ENCODE measurements at regions not wholly inside any gene's neighbourhood (a gene's known extent, or its start where the extent isn't known, plus 50 kb on each side); places are given as distances from the start of the nearest gene placed in this dataset.

- DNase-seq (ENCODE audit: low read depth): no peak
These were observed 272.4 kb downstream of the DUSP10 start for GRCh38 chr1:221469476-221469875.

- DNase-seq (ENCODE audit: low read depth): no peak
These were observed 271.7 kb downstream of the DUSP10 start for GRCh38 chr1:221470000-221470698.

GRCh38 chr1:221473411-221473810, 268.5 kb downstream of the DUSP10 start:
- DNase-seq (ENCODE audit: low read depth): no peak

GRCh38 chr1:221477252-221477651, 264.6 kb downstream of the DUSP10 start:
- DNase-seq (ENCODE audit: low read depth): no peak

GRCh38 chr1:221478050-221478949, 263.6 kb downstream of the DUSP10 start:
- peak; percentile 20 for DNase-seq (ENCODE audit: low read depth)

- no peak for DNase-seq (ENCODE audit: low read depth)
These were observed 253.9 kb downstream of the DUSP10 start for GRCh38 chr1:221487781-221488524.

- no peak for DNase-seq (ENCODE audit: low read depth)
These were observed 253.3 kb downstream of the DUSP10 start for GRCh38 chr1:221488550-221488949.

- no peak for DNase-seq (ENCODE audit: low read depth)
These were observed 247.2 kb downstream of the DUSP10 start for GRCh38 chr1:221494670-221495069.

GRCh38 chr1:221497046-221497445, 244.8 kb downstream of the DUSP10 start:
- no peak for DNase-seq (ENCODE audit: low read depth)

- DNase-seq (ENCODE audit: low read depth): no peak
These were observed 238.6 kb downstream of the DUSP10 start for GRCh38 chr1:221503268-221503667.

GRCh38 chr1:221509575-221510355, 232.1 kb downstream of the DUSP10 start:
- DNase-seq (ENCODE audit: low read depth): no peak

GRCh38 chr1:221510793-221511503, 230.9 kb downstream of the DUSP10 start:
- no peak for DNase-seq (ENCODE audit: low read depth)

- DNase-seq (ENCODE audit: low read depth): no peak
These were observed 230.1 kb downstream of the DUSP10 start for GRCh38 chr1:221511797-221512196.

- DNase-seq (ENCODE audit: low read depth): no peak
These were observed 227.1 kb downstream of the DUSP10 start for GRCh38 chr1:221514806-221515205.

GRCh38 chr1:221515496-221515895, 226.4 kb downstream of the DUSP10 start:
- no peak for DNase-seq (ENCODE audit: low read depth)

GRCh38 chr1:221517961-221518360, 223.9 kb downstream of the DUSP10 start:
- no peak for DNase-seq (ENCODE audit: low read depth)

- DNase-seq (ENCODE audit: low read depth): no peak
These were observed 221.6 kb downstream of the DUSP10 start for GRCh38 chr1:221520250-221520649.

- no peak for DNase-seq (ENCODE audit: low read depth)
These were observed 220.2 kb downstream of the DUSP10 start for GRCh38 chr1:221521686-221522085.

GRCh38 chr1:221522529-221522940, 219.4 kb downstream of the DUSP10 start:
- no peak for DNase-seq (ENCODE audit: low read depth)

- no peak for DNase-seq (ENCODE audit: low read depth)
These were observed 216.1 kb downstream of the DUSP10 start for GRCh38 chr1:221525749-221526148.

GRCh38 chr1:221527302-221527701, 214.6 kb downstream of the DUSP10 start:
- DNase-seq (ENCODE audit: low read depth): no peak

Measured in stimulated activated CD8-positive, alpha-beta memory T cell treated with anti-CD3 and anti-CD28 coated beads, Interleukin-4, amount 100 ng/mL, for 24 hours (primary cell).